ENCODE measurements at regions not wholly inside any gene's neighbourhood (a gene's known extent, or its start where the extent isn't known, plus 50 kb on each side); places are given as distances from the start of the nearest gene placed in this dataset.

GRCh38 chr2:129056309-129056958, 737.8 kb upstream of the HS6ST1 start:
- no peak for DNase-seq (ENCODE audit: low read depth in 2 of 2)

DNA sequence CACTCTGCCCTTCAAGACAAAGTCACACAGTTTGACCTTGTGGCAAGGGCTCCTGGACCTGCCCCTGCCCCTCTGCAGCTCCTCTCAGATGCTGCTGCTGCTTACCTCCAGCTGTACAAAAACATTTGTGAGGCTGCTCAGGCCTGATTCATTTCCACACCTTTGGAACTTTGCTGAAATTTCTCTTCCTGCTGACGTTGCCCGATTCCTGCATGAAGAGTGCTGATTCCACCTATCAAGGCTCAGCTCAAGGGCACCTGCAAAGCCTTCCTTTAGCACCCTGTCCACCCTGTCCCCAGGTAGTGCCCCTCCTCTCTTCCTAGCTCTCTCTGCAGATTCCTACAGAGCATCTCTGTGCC, 738.3 kb upstream of the HS6ST1 start:
- no peak for DNase-seq (ENCODE audit: low read depth in 2 of 2)

DNA sequence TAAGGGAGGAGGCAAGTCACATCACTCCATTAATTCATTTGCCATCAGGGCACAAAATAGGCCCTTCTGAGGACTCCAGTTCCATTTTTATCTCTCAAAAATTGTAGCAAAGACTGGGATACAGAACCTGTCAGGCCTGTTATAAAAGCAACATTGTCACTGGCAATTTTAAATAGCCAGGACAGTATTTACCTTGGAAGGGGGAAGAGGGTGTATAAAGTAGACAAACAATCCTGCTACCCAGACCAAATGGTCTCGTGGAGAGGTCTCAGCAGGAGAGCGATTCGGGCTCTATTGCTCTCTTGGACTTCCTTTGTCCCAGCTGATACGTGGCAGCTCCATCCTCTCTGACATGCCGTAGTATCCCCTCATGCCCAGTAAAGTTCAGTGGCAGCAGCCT, 740.3 kb upstream of the HS6ST1 start:
- no peak for DNase-seq (ENCODE audit: low read depth in 2 of 2)

GRCh38 chr2:129059476-129059875, 740.8 kb upstream of the HS6ST1 start:
- DNase-seq (ENCODE audit: low read depth in 2 of 2), result no peak

DNA sequence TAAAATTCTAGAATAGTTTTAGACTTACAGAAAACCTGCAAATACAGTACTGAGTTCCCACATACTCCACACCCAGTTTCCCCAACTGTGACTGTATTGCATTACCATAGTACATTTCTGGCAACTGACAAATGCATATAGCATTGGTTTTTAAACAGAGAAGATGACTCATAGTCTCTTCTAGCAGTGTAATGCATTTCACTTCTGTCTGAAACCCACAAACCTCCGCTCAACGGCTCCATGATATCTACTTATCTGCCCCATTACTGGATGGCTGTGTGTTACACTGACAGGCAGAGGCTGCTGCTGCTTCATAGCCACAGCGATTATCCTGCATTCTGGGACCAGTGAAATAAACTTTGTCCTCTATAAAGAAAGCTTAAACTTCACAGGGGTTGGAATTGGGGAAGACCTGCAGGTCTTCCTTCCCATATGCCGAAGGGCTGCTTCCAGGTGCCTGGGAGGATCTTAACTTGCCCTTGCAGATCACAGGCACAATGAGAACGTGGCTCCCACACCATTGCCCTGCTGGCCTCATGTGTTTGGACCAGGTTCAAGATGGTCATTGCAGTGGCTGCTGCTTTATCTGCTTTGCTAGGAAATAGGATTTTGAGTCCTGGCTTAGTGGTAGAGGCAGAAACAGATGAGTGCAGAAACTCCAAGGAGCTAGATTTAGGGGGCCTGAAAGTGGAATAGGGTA, 742.6 kb upstream of the HS6ST1 start:
- no peak for DNase-seq (ENCODE audit: low read depth in 2 of 2)

- DNase-seq (ENCODE audit: low read depth in 2 of 2), result no peak
Measured at GRCh38 chr2:129061769-129062121, 743.1 kb upstream of the HS6ST1 start.

DNA sequence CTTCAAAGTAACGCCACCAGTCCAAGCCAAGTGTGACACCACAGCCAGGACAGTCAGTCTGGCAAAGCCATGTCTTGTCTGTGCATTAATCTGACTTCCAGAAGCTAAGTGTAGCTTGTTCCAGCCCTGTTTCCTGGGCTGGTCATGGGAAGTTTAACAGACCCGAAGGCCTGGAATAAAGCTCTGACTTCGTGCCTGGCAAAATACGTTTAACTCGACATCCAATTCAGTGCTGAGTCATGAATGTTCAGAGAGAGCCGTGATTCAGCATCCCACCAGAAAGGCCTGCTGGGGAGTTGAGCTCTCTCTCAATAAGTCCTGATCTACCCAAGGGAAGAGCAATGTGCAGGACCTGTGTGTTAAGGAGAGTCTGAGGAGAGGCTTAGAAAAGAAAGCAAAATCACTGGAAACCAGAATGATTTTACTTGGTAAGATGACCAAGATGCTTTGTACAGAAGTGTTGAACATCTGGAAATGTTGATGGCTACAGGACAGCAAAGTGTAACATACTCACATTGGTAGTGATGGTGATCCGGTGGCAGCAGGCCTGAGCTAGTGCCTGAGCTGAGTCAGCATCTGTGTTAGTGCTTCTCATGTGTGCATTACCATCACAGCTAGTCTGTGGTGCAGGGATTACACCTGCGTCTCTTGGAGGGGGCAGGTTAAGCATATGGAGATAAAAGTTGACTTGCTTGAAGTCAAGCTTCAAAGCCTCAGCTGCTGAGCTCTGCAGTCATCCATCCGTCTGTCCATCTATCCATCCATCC, 743.7 kb upstream of the HS6ST1 start:
- no peak for DNase-seq (ENCODE audit: low read depth in 2 of 2)

DNA sequence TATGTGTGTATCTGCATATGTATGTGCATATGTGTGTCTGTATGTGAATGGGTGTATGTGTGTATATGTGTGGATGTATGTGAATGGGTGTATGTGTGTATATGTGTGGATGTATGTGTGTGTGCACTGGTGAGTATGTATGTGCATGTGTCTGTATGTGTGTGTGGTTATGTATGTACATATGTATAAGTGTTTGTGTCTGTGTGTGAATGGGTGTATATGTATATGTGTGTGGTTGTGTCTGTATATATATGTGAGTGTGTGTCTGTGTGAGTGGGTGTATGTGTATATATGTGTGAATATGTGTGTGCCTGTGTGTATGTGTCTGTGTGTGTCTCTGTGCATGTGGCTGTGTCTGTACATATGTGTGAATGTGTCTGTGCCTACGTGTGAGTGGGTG, 748.4 kb upstream of the HS6ST1 start:
- no peak for DNase-seq (ENCODE audit: low read depth in 2 of 2)

- no peak for DNase-seq (ENCODE audit: low read depth in 2 of 2)
Measured at GRCh38 chr2:129067953-129068352, 749.3 kb upstream of the HS6ST1 start.

- DNase-seq (ENCODE audit: low read depth in 2 of 2), result no peak
Measured at GRCh38 chr2:129068543-129068942, 749.9 kb upstream of the HS6ST1 start.

- no peak for DNase-seq (ENCODE audit: low read depth in 2 of 2)
Measured at GRCh38 chr2:129069875-129070594, 751.4 kb upstream of the HS6ST1 start.

GRCh38 chr2:129070663-129071062, 752.0 kb upstream of the HS6ST1 start:
- DNase-seq (ENCODE audit: low read depth in 2 of 2), result no peak

GRCh38 chr2:129071531-129071930, 752.9 kb upstream of the HS6ST1 start:
- no peak for DNase-seq (ENCODE audit: low read depth in 2 of 2)

GRCh38 chr2:129074298-129074920, 755.7 kb upstream of the HS6ST1 start:
- DNase-seq (ENCODE audit: low read depth in 2 of 2), result no peak

DNA sequence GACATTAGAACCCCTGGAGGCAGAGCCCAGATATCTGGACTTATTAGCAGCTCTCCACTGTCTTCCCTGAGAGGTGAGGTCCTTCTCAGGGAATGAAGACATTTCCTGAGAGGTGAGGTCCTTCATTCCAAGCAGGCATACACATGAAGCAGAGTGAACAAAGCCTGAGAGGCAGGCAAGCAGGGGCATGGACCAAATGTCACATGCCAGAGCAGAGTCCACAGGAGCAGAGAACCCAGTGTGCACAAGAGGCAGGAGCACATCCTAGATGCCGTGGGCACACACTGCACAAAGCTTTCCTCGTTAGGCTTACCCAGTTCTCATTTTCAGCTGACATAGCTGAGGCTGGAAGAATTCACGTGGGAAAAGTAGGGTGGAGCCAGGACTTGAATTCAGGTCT, 759.9 kb upstream of the HS6ST1 start:
- no peak for DNase-seq (ENCODE audit: low read depth in 2 of 2)

GRCh38 chr2:129080715-129081476, 762.2 kb upstream of the HS6ST1 start:
- DNase-seq (ENCODE audit: low read depth in 2 of 2), result no peak

GRCh38 chr2:129085386-129085785, 766.7 kb upstream of the HS6ST1 start:
- DNase-seq (ENCODE audit: low read depth in 2 of 2), result no peak

DNA sequence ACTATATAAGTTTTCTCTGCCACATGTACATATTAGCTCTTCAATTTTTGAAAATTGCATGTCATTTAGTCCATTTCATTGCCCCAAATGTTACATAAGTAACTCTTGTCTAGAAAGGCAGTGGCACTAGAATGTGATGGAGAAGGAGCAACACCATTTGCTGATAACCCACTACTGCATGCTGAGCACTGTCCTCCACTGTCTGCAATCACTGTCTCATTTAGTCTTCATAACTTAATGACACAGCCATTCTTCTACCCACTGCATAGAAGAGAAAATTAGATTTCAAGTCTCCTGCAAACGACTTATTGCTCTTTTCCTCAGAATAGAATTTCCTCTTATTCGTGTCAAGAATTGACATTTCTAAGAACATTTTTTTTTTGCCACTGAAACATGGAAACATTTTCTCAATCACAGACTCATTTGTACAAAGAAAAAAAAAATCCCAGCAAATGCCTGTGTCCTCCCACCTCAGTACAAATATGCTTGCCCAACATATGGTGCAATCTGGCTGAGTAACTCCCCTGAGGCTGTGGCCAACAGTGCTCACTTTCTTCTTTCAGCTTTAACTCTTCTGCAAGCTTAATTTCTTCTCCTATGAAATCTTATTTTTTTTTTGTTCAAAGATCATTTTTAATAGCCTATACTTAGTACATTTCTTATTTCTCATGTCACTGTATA, 768.6 kb upstream of the HS6ST1 start:
- no peak for DNase-seq (ENCODE audit: low read depth in 2 of 2)

DNA sequence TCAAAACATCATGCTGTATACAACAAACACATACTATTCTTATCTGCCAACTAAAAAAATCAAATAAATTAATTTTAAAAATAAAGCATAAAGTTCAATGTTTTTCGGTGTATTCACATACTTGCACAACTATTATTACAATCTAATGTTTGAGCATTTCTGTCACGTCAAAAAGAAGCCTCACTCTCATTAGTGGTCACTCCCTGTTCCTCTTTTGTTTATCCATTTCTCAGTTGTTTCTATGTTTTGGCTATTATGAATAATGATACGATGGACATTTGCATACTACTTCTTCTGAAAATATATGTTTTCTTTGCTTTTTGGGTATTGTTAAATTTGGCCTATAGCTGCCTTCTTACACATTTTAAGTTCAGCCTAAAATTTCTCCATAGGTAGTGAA, 773.0 kb upstream of the HS6ST1 start:
- DNase-seq (ENCODE audit: low read depth in 2 of 2), result no peak

DNA sequence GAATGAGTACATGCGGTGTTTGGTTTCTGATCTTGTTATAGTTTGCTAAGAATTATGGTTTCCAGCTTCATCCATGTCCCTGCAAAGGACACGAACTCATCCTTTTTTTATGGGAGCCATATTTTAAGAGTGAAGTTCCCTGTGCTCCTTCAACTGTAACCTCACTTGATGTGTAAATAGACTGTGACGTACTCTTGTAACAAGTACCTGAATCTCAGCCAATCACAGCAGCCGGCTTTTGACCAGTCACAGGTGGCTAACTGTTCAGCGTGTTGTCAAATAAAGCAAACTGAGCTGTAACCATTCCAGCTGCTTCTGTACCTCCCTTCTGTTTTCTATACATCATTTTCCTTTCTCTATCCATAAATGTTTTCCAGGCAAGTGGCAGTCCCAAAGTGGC, 774.3 kb upstream of the HS6ST1 start:
- DNase-seq (ENCODE audit: low read depth in 2 of 2), result no peak
